HCT116 (cell line): ENCODE measurements at regions not wholly inside any gene's neighbourhood (a gene's known extent, or its start where the extent isn't known, plus 50 kb on each side); places are given as distances from the start of the nearest gene placed in this dataset.

Source experiments
- ATAC-seq: fragments of 200-7000 bp; cut with Tn5 transposase; 2 replicates; pipeline ENCODE4 v1.9.1; 2020; ENCODE audit warnings: mild to moderate bottlenecking, moderate library complexity
- BruUV-seq: library from RNA; stranded (reverse); fragments of 400-500 nt; replicated peaks from 2 replicates; lab custom pipeline; 2021; lab: Mats Ljungman, UMichigan
- CTCF ChIA-PET: fragments of 300-600 bp; sonication (Branson Sonifier 250); formaldehyde crosslinking; loops from one replicate; lab custom pipeline; 2021; ENCODE audit warnings: antibody characterized with exemption; lab: Charles Lee
- POLR2A ChIA-PET: fragments of 300-600, 350-600 bp; sonication (Branson Sonifier 250); formaldehyde crosslinking; loops from one replicate; lab custom pipeline; 2021; ENCODE audit warnings: antibody characterized with exemption; lab: Charles Lee
- RAD21 ChIA-PET, 2 experiments: fragments of 300-600 bp; sonication (Branson Sonifier 250); formaldehyde crosslinking; loops; one replicate each; lab custom pipeline; 2023; ENCODE audit warnings: low total read pairs in 2 of 2; ENCODE audit not compliant: uncharacterized antibody in 2 of 2, unreplicated experiment in 2 of 2, low non-redundant PET in 1 of 2; lab: Charles Lee
- DNase-seq: peaks from one replicate; pipeline ENCODE4 v3.0.0-alpha.2; 2010; ENCODE audit warnings: low read depth, low spot score
- H2AFZ ChIP-seq: fragments of 200-600 bp; shearing (Covaris generic), sonication (generic); 2 replicates; pipeline ENCODE4 v1.6.1; 2017; ENCODE audit warnings: low read depth, mixed run types, mixed read lengths, antibody characterized with exemption, low read length; ENCODE audit not compliant: poor library complexity, severe bottlenecking
- H3K27ac ChIP-seq: 2 replicates; pipeline ENCODE4 v1.5.1; 2012; ENCODE audit warnings: low read depth, low read length
- H3K27me3 ChIP-seq: fragments of 200-600 bp; sonication (generic); 2 replicates; pipeline ENCODE4 v1.6.1; 2016; ENCODE audit warnings: mixed run types, low read length, mixed read lengths; ENCODE audit not compliant: insufficient read depth
- H3K36me3 ChIP-seq, 2 experiments: fragments of 200-500 bp in 1 of 2; fragments of 200-600 bp in 1 of 2; sonication (Bioruptor generic) in 1 of 2; sonication (generic) in 1 of 2; 2 replicates each; pipeline versions ENCODE4 v1.5.1 to v1.6.1; 2014 to 2016; ENCODE audit warnings: low read length in 2 of 2, inconsistent platforms in 1 of 2, mixed read lengths in 1 of 2, mixed run types in 1 of 2; ENCODE audit not compliant: insufficient read depth in 2 of 2, control insufficient read depth in 1 of 2
- H3K4me1 ChIP-seq, 2 experiments: fragments of 200-600 bp in 1 of 2; sonication (generic) in 1 of 2; 2 replicates each; pipeline versions ENCODE4 v1.5.1 to v1.6.1; 2012 to 2017; ENCODE audit warnings: low read length in 2 of 2, inconsistent platforms in 1 of 2, mild to moderate bottlenecking in 1 of 2, mixed read lengths in 1 of 2, mixed run types in 1 of 2, moderate library complexity in 1 of 2; ENCODE audit not compliant: insufficient read depth in 2 of 2, control insufficient read depth in 1 of 2
- H3K4me2 ChIP-seq: fragments of 200-600 bp; sonication (generic); 2 replicates; pipeline ENCODE4 v1.6.1; 2017; ENCODE audit warnings: mixed run types, low read length, mixed read lengths
- H3K4me3 ChIP-seq, 2 experiments: fragments of 200-600 bp in 1 of 2; sonication (generic) in 1 of 2; replicated peaks in 1 of 2; 2 replicates each; pipeline ENCODE4 v1.5.1; 2011 to 2016; ENCODE audit warnings: low read length in 2 of 2, control low read depth in 1 of 2, low read depth in 1 of 2, mild to moderate bottlenecking in 1 of 2, mixed read lengths in 1 of 2, mixed run types in 1 of 2
- H3K79me2 ChIP-seq: fragments of 200-600 bp; sonication (generic); 2 replicates; pipeline ENCODE4 v1.6.1; 2017; ENCODE audit warnings: mild to moderate bottlenecking, mixed run types, low read length, moderate library complexity, mixed read lengths; ENCODE audit not compliant: insufficient read depth
- H3K9ac ChIP-seq: fragments of 200-600 bp; sonication (generic); 2 replicates; pipeline ENCODE4 v1.6.1; 2016; ENCODE audit warnings: low read length, mixed read lengths
- H3K9me2 ChIP-seq: fragments of 200-600 bp; sonication (generic), shearing (Covaris generic); 2 replicates; pipeline ENCODE4 v1.6.1; 2017; ENCODE audit warnings: mixed run types, mild to moderate bottlenecking, moderate library complexity; ENCODE audit not compliant: insufficient read depth
- H3K9me3 ChIP-seq, 2 experiments: fragments of 200-500 bp in 1 of 2; fragments of 200-600 bp in 1 of 2; sonication (Bioruptor generic) in 1 of 2; sonication (generic) in 1 of 2; 2 replicates each; pipeline ENCODE4 v1.6.1; 2014 to 2017; ENCODE audit warnings: low read length in 2 of 2, mixed read lengths in 2 of 2, inconsistent platforms in 1 of 2, low read depth in 1 of 2, mild to moderate bottlenecking in 1 of 2, mixed run types in 1 of 2, moderate library complexity in 1 of 2; ENCODE audit not compliant: control insufficient read depth in 1 of 2, insufficient read depth in 1 of 2
- H4K20me1 ChIP-seq: fragments of 200-600 bp; sonication (generic), shearing (Covaris generic); 2 replicates; pipeline ENCODE4 v1.6.1; 2017; ENCODE audit warnings: mixed run types, mild to moderate bottlenecking, moderate library complexity; ENCODE audit not compliant: insufficient read depth
- ATF3 ChIP-seq: IDR thresholded peaks from 2 replicates; pipeline ENCODE4 v1.6.1; 2012
- CEBPB ChIP-seq: IDR thresholded peaks from 2 replicates; pipeline ENCODE4 v1.6.1; 2012; ENCODE audit warnings: low read depth
- EZH2 ChIP-seq: fragments of 200-600 bp; sonication (generic); IDR thresholded peaks from 2 replicates; pipeline ENCODE4 v1.6.1; 2017; ENCODE audit warnings: antibody characterized with exemption, mixed run types
- FOSL1 ChIP-seq: IDR thresholded peaks from 2 replicates; pipeline ENCODE4 v1.6.1; 2012; ENCODE audit warnings: low read depth
- JUND ChIP-seq: IDR thresholded peaks from 2 replicates; pipeline ENCODE4 v1.6.1; 2012
- MAX ChIP-seq: IDR thresholded peaks from 2 replicates; pipeline ENCODE4 v1.6.1; 2012
- POLR2AphosphoS5 ChIP-seq: IDR thresholded peaks from 2 replicates; pipeline ENCODE4 v1.6.1; 2011; ENCODE audit warnings: mild to moderate bottlenecking, low read depth, low read length, moderate library complexity
- SIN3A ChIP-seq: IDR thresholded peaks from 2 replicates; pipeline ENCODE4 v1.6.1; 2012; ENCODE audit warnings: low read depth
- ZNF274 ChIP-seq: fragments of 200-500 bp; sonication (Bioruptor generic); IDR thresholded peaks from 2 replicates; pipeline ENCODE4 v1.6.1; 2014; ENCODE audit warnings: mild to moderate bottlenecking, low read depth, low read length, inconsistent platforms
- intact Hi-C: fragments of 100-400 bp; cut with micrococcal nuclease; formaldehyde crosslinking; loops from 2 replicates; pipeline ENCODE4 v1.10.0; 2022
- TF ChIP-seq, protein P1 (sequence below): IDR thresholded peaks from 2 replicates; pipeline ENCODE4 v1.6.1; 2011; ENCODE audit warnings: mild to moderate bottlenecking, low read length, moderate library complexity; ENCODE audit not compliant: insufficient replicate concordance; ENCODE audit errors: extremely low read depth

GRCh38 chr6:145483191-145483996, 251.9 kb downstream of the EPM2A start (continued):
- TF ChIP-seq FOSL1 (peak; percentile 91), MAX (peak; percentile 52; the same call in 1 of the 2 replicates), CEBPB (peak; percentile 57; the same call in 1 of the 2 replicates), POLR2AphosphoS5 (no peak), SIN3A (peak; percentile 63; the same call in 1 of the 2 replicates)

DNA sequence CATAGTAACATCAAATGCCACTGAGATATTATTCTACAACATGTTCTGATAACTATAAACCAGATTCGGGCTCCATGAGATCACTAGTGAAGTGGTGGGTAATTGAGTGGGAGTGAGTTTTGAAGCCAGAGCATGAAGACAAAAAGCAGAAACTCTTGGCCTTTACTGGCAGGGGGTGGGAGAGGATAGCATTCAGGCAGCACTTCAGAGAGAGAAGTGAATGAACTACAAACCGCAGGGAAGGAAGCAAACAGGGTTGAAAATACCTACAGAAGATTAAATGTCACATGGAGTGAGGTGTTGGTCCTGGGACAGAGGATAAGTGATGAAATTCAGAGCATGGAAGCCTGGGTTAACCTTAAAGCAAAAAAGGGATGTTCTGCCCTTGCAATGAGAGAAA, 250.0 kb downstream of the EPM2A start:
- BruUV-seq: no TSS peak
- Histone ChIP-seq H4K20me1 (no peaks in the 10 kb centered on the region), H3K4me3 (no peak overlapping the region), H3K36me3 (no peaks in the 10 kb centered on the region), H3K9ac (no peak overlapping the region), H3K27me3 (no peaks in the 10 kb centered on the region), H3K27ac (no peak overlapping the region), H3K9me3 (no peaks in the 10 kb centered on the region), H3K4me2 (no peak overlapping the region), H3K9me2 (no peaks in the 10 kb centered on the region), H3K79me2 (no peaks in the 10 kb centered on the region), H2AFZ (no peak overlapping the region), H3K4me1 (peaks cover 10 to 22% of the 10 kb centered on the region in 2 experiments; a peak in 3 of 4 replicates)
- RAD21 ChIA-PET: no interaction called here
- DNase-seq (no peak), ATAC-seq (no peak)
- POLR2A ChIA-PET: no interaction called here
- intact Hi-C loops: loop anchor here (10.0 kb wide), 1 partner anchor 900 kb away; no protein-coding TSS in a partner anchor
- TF ChIP-seq ATF3: no peak
- TF ChIP-seq, protein P1, sequence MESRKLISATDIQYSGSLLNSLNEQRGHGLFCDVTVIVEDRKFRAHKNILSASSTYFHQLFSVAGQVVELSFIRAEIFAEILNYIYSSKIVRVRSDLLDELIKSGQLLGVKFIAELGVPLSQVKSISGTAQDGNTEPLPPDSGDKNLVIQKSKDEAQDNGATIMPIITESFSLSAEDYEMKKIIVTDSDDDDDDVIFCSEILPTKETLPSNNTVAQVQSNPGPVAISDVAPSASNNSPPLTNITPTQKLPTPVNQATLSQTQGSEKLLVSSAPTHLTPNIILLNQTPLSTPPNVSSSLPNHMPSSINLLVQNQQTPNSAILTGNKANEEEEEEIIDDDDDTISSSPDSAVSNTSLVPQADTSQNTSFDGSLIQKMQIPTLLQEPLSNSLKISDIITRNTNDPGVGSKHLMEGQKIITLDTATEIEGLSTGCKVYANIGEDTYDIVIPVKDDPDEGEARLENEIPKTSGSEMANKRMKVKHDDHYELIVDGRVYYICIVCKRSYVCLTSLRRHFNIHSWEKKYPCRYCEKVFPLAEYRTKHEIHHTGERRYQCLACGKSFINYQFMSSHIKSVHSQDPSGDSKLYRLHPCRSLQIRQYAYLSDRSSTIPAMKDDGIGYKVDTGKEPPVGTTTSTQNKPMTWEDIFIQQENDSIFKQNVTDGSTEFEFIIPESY: no peak
- no peak for TF ChIP-seq SIN3A
- no peak for TF ChIP-seq JUND
- no peak for TF ChIP-seq ZNF274
- no peak for TF ChIP-seq MAX
- no peak for TF ChIP-seq EZH2
- CTCF ChIA-PET: no interaction called here
